NCI-H2029 treated with DMSO at 0.1 percent for 48 hours (cell line): ENCODE measurements at regions not wholly inside any gene's neighbourhood (a gene's known extent, or its start where the extent isn't known, plus 50 kb on each side); places are given as distances from the start of the nearest gene placed in this dataset.
A peak's percentile ranks its signal among the peaks of the same experiment; 100 is the strongest.

Experiments used
- DNase-seq: peaks from one replicate; lab custom pipeline; 2025; lab: John Stamatoyannopoulos, UW

DNA sequence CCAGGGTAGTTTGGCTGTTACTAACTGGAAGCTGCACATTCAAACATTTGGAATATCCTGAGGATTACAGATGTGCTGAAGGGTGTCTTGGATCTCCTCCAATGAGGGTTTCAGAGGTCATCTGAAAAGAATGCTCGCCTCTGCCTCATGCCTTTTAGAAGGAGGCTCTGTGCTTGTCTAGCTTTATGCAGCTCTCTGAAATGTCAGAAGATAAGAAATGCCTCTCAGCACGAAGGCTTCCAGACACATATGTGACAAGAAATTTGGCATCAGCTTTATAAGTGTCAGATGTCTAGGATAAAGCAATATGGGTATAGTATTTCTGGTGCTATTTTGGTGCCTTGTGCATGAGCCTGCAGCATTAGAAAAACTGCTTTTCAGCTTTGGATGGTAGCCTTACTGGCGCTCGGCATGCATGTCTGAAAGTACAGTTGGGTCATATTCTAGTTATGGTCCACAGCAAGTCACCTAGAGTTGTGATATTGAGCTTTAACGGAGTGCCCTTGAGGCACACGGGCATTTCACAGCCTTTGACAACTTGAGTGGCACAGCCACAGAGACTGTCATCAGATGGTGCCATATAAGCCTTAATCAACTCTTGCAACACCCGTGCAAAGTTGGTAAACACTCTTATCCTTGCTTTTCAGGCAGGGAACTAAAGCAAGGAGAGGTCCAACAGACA, 70.8 kb upstream of the PGRMC2 start:
- no peak for DNase-seq

DNA sequence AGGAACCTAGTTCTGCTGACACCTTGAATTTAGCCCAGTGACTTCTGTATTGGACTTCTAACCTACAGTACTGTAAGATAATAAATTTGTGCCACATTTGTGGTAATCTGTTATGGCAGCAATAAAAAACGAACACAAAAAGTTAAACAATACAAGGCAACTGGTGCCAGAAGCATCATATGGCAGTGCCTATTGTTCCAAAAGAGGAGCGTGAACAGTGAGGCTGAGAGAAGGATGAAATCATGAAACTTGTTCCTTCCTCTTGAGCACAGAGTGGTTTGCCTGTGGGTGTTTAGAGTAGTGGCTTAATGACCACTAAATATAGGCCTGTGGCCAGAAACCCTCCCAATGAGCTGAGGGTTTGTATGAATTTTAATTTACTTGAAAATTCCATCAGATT, 69.7 kb upstream of the PGRMC2 start:
- no peak for DNase-seq

DNA sequence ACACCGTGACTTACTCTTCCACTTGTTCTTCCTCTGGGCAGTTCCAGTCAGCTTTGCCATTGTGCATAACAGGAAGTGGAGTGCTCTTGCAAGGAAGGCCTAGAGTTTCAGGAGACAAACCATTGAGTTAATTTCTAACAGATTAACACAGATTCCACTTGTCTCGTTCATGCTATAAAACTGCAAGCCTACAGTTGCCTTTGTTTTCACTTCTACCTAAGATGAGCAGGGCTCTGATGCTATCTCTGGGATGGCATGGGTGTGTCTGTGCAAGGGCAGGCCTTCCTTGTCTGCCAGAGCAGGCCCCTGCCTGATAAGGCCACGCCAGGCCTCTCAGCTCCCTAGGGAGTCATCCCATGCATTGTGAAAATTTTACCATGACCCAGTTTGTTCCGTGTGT, 67.7 kb upstream of the PGRMC2 start:
- no peak for DNase-seq

DNA sequence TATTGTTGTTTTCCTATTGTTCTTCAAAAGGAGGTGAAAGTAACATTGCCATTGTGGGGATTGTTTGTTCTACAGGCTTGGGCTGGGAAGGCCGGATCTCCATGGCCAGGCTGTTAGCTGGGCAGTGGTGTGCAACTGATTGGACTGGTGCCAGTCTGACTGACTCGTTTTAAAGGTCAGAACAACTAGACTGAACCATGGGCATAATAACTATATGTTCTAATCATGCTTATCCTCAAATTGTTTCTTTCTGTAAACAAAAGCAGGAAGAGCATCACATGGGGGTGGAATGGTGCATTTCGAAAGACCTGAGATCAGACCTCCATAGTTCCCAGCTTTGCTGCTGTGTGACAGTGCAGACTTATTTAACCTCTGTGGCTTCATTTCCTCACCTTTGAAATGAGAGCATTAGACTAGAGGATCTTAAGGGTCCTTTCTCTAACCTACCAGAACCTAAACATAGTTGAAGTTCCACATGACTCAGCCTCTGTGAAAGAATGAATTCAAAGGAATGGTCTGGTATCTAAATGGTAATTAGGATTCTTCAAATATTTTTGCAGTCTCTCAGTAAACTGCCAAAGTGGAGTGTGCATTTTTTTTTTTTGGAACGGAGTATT, 66.7 kb upstream of the PGRMC2 start:
- peak; percentile 22 for DNase-seq

DNA sequence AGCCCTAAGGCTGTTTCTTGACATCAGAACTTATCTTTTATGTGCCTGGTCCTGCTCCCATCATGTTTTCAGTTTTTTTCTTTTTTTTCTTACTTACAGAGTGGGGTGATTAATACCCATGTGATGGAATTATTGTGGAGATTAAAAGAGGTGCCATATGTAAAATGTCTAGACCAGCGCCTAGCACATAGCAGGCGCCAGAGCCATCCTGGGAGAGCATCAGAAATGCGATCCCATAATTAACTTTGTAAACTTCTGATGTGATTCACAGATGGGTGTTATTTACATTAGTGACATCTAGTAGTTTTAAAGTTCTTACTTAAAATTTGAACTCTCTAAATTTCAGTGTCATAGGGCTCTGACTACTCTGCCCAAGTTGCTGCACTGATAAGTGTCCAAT, 66.2 kb upstream of the PGRMC2 start:
- no peak for DNase-seq

DNA sequence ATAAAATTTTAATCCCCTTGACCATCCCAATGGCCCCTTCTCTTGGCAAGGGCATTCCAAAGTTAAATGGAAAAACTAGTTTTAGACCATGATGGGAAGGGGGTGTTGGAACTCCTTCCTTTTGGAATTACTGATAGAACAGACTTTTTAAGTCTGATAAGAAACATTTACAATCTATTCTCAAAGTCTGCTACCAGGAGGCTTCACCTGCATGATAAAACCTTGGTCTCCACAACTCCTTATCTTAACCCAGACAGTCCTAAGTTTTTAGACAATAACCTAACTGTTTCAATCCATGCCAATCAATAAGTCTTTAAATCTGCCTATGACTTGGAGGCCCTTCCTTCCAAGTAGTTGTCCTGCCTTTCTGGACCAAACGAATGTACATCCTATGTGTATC, 63.9 kb upstream of the PGRMC2 start:
- DNase-seq: no peak

DNA sequence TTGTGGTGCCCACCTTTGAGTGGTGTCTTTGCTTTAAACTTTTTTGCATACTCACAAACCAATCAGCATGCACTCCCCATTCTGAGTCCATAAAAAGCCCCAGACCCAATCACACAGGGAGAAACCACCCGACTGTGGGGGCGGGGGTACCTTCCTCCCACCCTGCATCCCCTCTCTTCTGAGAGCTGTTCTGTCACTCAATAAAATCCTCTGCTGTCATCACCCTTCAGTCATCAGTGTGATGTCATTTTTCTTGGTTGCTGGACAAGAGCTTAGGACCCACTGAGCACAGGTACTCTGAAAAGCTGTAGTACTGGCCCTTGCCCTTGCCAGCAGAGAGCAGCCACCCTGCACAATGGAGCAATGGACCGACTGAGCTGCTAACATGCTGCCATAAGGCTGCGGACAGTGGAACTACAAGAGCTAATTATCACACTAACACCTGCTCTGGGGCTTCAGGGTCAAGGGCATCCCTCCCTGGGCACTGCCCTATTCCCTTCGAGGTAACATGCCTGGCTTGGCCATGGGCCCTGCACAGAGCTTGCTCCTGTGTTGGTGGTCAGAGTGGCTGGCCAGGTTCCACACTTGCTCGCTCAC, 62.9 kb upstream of the PGRMC2 start:
- DNase-seq: no peak

DNA sequence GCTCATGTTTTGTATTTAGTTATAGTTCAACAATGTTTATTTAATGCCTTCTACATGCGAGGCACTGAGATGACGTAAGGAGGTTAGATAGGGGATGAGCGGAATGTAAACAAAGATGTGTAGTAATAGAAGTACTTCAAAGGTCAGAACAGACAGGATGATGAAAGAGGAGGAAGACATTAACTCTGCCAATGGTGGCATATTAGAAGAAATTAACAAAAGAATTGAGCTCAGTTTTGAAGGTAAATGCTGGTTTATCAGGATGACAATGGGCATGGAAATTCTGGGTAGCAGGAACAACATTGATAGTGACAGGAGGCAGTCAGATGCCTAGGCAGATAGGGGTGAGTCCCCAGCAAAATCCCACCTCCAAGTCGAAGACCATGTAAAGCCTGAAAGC, 62.3 kb upstream of the PGRMC2 start:
- DNase-seq: peak; percentile 70

DNA sequence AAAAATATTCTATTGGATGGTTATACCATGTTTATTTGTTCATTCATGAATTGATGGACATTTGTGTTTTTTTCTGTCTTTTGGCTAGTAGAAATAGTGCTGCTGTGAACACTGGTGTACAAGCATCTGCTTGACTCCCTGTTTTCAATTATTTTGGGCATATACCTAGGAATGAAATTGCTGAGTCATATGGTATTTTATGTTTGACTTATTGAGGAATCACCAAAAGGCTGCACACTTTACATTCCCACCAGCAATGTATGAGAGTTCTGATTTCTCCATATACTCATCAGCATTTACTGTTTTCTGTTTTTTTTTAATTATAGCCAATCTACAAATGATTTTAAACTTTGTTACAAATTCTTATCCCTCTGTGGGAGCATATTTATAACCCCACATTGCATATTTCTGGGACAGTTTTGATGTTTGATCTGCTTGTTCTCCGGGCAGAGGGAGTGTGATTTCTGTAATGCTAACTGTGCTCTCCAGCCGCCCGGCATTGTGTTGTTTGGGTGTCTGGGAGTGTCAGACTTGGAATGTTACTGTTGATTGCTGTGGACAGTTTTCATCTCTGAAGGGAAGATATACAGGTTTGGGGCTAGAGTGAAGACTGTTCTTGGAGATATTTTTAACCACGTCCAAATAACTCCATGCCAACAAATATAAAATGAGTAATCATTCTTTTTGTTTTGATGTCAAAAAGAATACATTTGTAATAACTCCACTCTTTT, 60.5 kb upstream of the PGRMC2 start:
- DNase-seq: no peak

DNA sequence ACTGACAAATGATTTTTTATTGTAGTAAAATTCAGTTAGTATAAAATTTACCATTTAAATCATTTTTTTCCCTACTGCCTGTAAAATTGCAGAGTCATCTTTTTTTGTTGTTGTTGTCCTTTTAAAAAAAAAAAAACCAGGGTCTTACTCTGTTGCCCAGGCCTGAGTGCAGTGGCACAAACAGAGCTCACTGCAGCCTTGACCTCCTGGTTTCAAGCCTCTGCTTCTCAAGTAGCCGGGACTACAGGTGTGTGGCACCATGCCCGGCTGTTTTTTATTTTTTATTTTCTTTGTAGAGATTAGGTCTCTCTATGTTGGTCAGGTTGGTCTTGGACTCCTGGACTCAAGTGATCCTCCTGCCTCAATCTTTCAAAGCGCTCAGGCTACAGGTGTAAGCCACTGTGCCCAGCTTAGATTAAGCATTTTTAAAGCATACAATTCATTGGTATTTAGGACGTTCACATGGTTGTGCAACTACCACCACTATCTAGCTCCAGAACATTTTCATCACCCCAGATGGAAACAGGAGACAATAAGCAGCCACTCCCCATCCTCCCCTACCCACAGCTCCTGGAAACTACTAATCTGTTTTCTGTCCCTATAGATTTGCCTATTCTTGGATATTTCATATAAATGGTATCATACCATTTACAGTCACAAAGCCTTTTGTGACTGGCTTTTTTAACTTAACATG, 59.7 kb upstream of the PGRMC2 start:
- peak; percentile 11 for DNase-seq

DNA sequence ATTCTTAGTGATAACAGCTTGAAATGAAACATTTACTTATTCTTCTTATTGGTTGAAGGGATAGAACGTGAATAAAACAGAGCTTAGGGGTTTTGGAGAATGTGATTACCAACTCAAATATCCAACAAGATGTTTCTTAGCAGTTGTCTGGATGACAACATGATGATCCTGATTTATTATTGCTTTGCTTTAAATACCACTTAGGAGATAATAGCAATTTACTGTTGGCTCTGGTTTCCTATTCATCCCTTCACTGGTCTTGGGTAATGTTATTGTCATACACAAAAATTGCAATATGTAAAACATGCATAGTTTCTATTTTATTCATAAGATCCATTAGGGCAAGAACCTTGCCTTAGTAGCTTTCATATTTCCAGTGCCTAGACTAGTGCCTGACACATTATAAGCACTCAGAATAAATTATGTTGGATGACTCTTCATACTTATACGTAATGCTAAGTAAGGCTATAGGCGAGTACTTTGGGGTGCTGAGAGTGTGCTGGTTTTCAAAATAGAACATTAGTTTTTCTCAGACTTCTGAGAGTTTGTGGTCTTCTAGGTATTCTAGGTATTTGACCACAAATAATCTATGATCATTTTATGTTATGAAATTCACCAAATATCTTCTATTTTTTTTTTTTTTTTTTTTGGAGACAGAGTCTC, 58.6 kb upstream of the PGRMC2 start:
- DNase-seq: no peak

DNA sequence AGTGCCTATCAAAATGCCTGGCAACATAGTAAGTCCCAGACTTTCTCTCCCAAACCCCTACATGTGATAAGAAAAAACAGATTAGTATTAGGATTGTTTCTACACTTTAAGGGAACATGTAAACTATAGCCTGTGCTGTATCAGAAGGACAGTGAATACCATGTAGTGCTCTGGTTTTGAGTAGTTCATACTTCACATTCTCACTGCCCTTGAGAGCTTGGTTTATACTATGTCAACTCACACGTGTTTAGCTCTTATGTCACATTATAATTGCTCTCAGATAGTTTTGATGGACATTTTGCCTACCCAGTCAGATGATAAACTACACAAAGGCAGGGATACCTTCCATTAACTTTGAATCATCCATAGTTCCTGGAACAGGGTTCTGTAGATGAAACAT, 58.0 kb upstream of the PGRMC2 start:
- no peak for DNase-seq

DNA sequence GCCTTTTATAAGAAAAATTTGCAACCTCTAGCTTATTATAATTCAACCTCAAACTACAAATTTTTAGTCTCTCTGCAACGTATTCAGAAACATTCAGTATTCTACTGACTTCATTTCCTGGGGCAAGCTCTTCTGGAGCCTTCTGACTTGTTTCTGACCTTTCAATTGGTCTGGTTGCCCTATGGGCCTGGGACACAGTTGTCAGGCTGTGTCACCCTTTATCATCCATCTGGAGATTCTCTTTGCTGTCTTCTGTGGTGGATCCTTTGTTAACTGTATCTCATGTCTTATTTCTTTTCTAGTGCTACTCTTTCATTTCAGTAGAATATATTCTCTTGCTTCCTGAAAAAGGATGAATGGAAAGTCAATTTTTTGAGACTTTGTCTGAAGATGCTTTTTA, 55.1 kb upstream of the PGRMC2 start:
- no peak for DNase-seq

DNA sequence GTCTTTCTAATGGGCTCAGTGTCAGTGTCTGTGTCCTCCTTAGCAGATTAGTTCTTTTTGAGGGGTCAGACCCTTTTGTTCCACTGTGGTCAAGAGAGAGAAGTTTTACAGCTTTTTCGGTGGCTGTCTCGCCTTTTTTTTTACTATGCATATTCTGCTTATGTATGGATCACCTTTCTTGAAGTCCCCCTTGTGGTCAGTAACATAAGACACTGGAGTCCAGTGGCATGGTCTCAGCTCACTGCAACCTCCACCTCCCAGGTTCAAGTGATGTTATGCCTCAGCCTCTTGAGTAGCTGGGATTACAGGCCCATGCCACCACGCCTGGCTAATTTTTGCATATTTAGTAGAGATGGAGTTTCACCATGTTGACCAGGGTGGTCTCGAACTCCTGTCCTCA, 54.0 kb upstream of the PGRMC2 start:
- DNase-seq: no peak

DNA sequence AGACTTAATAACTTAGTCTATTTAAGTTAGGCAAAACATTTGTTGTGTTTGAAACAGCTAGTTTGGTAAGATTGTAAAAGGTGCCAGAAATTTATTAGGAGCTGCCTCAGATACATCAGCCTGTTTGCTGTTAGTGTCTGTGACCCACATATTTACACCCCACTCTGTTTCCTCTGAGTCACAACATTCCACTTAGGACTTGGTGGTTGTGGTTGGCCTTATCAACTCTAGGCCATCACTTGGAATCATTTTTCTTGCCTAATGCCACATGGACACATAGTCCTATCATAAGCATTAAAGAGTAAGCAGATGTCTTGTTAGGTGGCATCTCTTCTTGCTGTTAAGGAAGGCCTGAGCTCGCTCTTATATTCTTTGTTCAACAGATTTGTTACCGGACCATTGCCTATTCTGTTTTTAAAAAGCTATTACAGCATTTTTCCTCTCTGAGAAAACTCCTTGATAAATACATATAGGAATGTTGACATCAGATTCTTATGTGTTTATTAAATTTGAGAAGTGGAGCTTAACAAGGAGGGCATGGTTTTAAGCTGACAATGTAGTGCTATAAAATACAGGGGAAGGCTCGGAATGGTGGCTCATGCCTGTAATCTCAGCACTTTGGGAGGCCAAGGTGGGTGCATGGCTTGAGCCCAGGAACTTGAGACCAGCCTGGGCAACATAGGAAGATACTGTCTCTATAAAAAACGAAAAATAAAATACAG, 51.2 kb upstream of the PGRMC2 start:
- DNase-seq: no peak

DNA sequence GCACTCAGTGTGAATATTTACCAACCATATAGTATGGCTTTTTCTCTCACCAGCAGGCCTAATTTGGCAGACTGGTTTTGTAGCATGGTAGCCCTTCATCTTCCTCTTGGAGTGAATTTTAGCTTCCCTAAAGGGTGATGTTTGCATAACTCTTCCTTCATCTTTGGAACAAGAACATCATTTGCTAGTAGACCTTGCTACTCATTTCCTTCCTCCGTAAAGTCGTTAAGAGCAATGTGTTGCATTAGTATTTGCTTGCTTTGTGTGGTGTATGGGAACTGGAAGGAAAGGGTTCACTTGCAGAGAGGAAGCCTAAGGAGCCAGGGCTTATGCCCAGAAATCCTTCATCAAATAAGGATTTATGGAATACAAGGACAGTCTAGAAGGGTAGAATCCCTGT, 50.2 kb upstream of the PGRMC2 start:
- no peak for DNase-seq
